ENCODE measurements at regions not wholly inside any gene's neighbourhood (a gene's known extent, or its start where the extent isn't known, plus 50 kb on each side); places are given as distances from the start of the nearest gene placed in this dataset.

DNA sequence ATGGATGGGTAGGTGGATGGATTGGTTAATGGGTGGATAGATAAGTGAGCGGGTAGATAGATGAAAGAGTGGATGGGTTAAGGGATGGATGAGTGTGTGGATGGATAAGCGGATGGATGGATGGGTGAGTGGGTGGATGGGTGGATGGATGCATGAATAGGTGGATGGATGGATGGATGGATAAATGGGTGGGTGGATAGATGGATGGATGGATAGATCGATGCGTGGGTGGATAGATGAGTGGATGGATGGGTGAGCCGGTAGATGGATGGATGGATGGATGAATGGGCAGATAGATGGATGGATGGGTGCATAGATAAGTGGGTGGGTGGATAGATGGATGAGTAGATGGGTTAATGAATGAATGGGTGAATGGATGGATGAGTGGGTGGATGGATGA, 90.9 kb downstream of the CPZ start:
- Histone ChIP-seq H3K4me1 (no peaks in the 10 kb centered on the region), H3K27ac (no peak overlapping the region), H3K27me3 (peaks cover 0 to 7% of the 10 kb centered on the region in 2 donors), H3K9me3 (peaks cover 0 to 9% (median 0%) of the 10 kb centered on the region in 4 donors), H3K36me3 (no peaks in the 10 kb centered on the region), H3K4me3 (no peak overlapping the region)
- TF ChIP-seq POLR2A (IDR thresholded peaks at IDR 0.05) (no peak), EP300 (IDR thresholded peaks at IDR 0.05) (no peak)
- TF ChIP-seq, protein P1, sequence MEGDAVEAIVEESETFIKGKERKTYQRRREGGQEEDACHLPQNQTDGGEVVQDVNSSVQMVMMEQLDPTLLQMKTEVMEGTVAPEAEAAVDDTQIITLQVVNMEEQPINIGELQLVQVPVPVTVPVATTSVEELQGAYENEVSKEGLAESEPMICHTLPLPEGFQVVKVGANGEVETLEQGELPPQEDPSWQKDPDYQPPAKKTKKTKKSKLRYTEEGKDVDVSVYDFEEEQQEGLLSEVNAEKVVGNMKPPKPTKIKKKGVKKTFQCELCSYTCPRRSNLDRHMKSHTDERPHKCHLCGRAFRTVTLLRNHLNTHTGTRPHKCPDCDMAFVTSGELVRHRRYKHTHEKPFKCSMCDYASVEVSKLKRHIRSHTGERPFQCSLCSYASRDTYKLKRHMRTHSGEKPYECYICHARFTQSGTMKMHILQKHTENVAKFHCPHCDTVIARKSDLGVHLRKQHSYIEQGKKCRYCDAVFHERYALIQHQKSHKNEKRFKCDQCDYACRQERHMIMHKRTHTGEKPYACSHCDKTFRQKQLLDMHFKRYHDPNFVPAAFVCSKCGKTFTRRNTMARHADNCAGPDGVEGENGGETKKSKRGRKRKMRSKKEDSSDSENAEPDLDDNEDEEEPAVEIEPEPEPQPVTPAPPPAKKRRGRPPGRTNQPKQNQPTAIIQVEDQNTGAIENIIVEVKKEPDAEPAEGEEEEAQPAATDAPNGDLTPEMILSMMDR (IDR thresholded peaks at IDR 0.05) = no peak
- WGBS, 2 donors = 91 to 94% methylated on average over 5 of the region's 5 CpGs
- peak in 1 of 2 donors; percentile 6 for DNase-seq (ENCODE audit: low spot score in 2 of 2)

DNA sequence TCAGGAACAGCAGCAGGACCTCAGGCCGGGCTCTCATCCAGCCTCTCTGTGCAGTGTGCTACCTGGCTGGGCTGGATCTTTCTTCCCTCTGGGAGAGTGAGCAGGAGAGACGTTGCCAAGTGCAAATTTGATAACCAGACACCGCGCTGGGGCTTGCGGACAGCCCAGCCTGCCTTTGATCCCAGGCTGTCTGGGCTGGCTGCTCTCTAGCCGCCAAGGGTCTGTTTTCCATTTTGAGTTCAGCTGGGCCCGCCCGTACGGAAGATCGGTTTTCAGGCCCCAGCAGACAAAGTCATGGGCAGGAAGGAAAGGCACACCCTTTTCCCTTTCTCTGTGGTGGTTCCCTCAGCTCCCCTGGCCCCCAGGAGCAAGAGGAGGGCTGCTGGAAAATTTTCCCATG, 90.2 kb downstream of the CPZ start:
- H3K9me3 ChIP-seq = peaks cover 0 to 15% (median 0%) of the 10 kb centered on the region in 4 donors
- H3K27me3 ChIP-seq = no peaks in the 10 kb centered on the region
- peak in 1 of 2 donors; percentile 1 for DNase-seq (ENCODE audit: low spot score in 2 of 2)
- no peaks in the 10 kb centered on the region for H3K36me3 ChIP-seq
- H3K4me3 ChIP-seq = no peak overlapping the region
- H3K27ac ChIP-seq = no peak overlapping the region
- no peaks in the 10 kb centered on the region for H3K4me1 ChIP-seq
- WGBS, 2 donors = 32 to 39% methylated on average over 9 to 10 of the region's 10 CpGs
- TF ChIP-seq POLR2A (IDR thresholded peaks at IDR 0.05) = no peak
- TF ChIP-seq, protein P1 (IDR thresholded peaks at IDR 0.05) = no peak
- no peak for TF ChIP-seq EP300 (IDR thresholded peaks at IDR 0.05)

DNA sequence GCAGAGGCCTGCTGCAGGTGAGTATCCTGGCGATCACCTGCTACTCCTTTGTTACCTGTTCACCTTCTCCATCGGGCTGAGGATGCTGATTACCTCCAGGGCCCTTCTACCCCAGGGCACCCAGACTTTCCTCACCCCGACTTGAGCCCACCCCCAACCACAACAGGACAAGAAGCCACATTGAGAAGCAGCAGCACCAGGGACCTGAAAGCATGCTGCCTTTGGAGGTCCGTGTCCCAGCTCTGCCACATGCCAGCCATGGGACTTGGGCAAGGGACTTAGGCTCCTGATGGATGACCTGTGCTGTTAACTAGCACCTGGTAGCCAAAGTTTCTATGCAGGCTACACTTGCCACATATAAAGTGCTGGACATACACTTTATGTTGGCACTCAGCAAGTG, 89.7 kb downstream of the CPZ start:
- Histone ChIP-seq H3K4me3 (no peak overlapping the region), H3K27me3 (no peaks in the 10 kb centered on the region), H3K27ac (no peak overlapping the region), H3K36me3 (no peaks in the 10 kb centered on the region), H3K9me3 (peaks cover 0 to 15% (median 0%) of the 10 kb centered on the region in 4 donors), H3K4me1 (no peaks in the 10 kb centered on the region)
- no peak for DNase-seq (ENCODE audit: low spot score in 2 of 2)
- no peak for TF ChIP-seq EP300 (IDR thresholded peaks at IDR 0.05)
- TF ChIP-seq, protein P1 (IDR thresholded peaks at IDR 0.05) = no peak
- TF ChIP-seq POLR2A (IDR thresholded peaks at IDR 0.05) = no peak
- WGBS, 2 donors = 70 to 88% methylated on average over 4 of the region's 4 CpGs

DNA sequence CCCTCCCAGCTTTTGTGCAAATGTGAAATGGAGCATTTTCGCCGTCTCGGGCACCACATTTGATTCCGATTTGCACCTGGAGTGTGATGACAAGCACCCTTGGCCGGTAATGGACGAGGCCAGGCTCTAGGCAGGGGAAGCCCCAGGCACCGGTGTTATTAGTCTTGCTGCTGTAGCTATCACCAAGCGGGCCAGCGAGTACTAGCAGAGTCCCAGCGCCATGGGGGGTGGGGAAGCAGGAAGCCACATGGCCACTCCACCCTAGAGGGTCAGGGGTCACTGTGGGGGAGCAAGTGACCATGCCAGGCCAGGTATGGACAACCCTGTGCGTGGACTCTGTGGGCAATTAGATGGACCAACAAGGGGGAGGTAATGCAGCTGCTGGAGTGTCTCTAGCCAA, 88.8 kb downstream of the CPZ start:
- 53 to 65% methylated on average over 8 to 11 of the region's 11 CpGs for WGBS, 2 donors
- peak in 1 of 2 donors; percentile 8 for DNase-seq (ENCODE audit: low spot score in 2 of 2)

DNA sequence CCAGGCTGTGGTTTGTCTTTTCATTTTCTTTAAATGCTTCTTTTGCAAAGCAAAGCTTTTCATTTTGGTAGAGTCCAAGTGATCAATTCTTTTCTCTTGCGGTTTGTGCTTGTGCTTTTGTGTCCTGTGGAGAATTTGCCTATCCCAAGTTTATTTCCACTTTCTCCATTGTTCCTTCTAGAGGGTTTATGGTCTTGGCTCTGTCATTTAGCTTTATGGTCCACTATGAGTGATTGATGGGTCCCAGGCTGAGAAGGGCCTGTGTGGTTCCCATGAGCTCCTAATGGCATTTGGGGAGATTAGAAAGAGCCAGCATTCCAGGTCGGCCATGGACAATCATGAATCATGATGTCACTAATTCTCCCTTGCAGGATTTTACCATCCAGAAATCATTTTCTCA, 86.5 kb downstream of the CPZ start:
- Histone ChIP-seq H3K36me3 (no peaks in the 10 kb centered on the region), H3K27ac (no peak overlapping the region), H3K4me3 (no peak overlapping the region), H3K9me3 (peaks cover 0 to 22% (median 0%) of the 10 kb centered on the region in 4 donors), H3K27me3 (no peaks in the 10 kb centered on the region), H3K4me1 (no peaks in the 10 kb centered on the region)
- no peak for DNase-seq (ENCODE audit: low spot score in 2 of 2)
- TF ChIP-seq EP300 (IDR thresholded peaks at IDR 0.05) (no peak), POLR2A (IDR thresholded peaks at IDR 0.05) (no peak)
- TF ChIP-seq, protein P1 (IDR thresholded peaks at IDR 0.05) = no peak
- WGBS, 2 donors = 31% methylated on average over 2 of the region's 2 CpGs

More for the DNA sequence above, 88.8 kb downstream of the CPZ start:
- Histone ChIP-seq H3K9me3 (peaks cover 0 to 15% (median 0%) of the 10 kb centered on the region in 4 donors), H3K27me3 (no peaks in the 10 kb centered on the region), H3K27ac (no peak overlapping the region), H3K4me1 (no peaks in the 10 kb centered on the region), H3K4me3 (no peak overlapping the region), H3K36me3 (no peaks in the 10 kb centered on the region)
- TF ChIP-seq, protein P1 (IDR thresholded peaks at IDR 0.05) = no peak
- no peak for TF ChIP-seq POLR2A (IDR thresholded peaks at IDR 0.05)
- TF ChIP-seq EP300 (IDR thresholded peaks at IDR 0.05) = no peak

Data from tibial nerve (tissue), 4 donors.